ENCODE measurements at regions not wholly inside any gene's neighbourhood (a gene's known extent, or its start where the extent isn't known, plus 50 kb on each side); places are given as distances from the start of the nearest gene placed in this dataset.
"Not testable (repeated sequence)": the region's sequence is repeated elsewhere in the genome, so short reads cannot be mapped to it uniquely, and the experiment has no call there.

GRCh38 chr6:130615816-130616215, 211.4 kb upstream of the SMLR1 start:
- no peak for DNase-seq

DNA sequence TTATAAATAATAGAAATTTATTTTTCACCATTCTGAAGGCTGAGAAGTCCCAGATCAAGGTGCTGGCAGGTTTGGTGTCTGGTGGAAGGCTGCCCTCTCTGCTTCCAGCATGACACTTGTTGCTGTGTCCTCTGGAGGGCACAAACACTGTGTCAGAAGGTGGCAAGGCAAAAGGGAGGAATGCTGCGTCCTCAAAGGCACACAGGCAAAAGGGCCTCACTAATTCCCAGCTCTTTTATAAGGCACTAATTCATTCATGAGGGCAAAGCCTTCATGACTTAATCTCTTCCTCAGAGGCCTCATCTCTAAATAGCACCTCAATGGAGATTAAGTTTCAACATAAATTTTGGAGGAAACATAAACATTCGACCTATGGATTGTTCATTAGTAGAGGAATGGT, 209.5 kb upstream of the SMLR1 start:
- DNase-seq, result no peak

GRCh38 chr6:130618806-130619205, 208.4 kb upstream of the SMLR1 start:
- not testable (repeated sequence) for DNase-seq

GRCh38 chr6:130620338-130620781, 206.8 kb upstream of the SMLR1 start:
- no peak for DNase-seq

- DNase-seq, result no peak
These were observed 205.1 kb upstream of the SMLR1 start for GRCh38 chr6:130622142-130622541.

- no peak for DNase-seq
These were observed 203.2 kb upstream of the SMLR1 start for GRCh38 chr6:130624046-130624445.

- DNase-seq, result no peak
These were observed 201.2 kb upstream of the SMLR1 start for GRCh38 chr6:130625825-130626527.

- DNase-seq, result no peak
These were observed 198.3 kb upstream of the SMLR1 start for GRCh38 chr6:130628862-130629261.

- DNase-seq, result no peak
These were observed 197.6 kb upstream of the SMLR1 start for GRCh38 chr6:130629640-130630039.

DNA sequence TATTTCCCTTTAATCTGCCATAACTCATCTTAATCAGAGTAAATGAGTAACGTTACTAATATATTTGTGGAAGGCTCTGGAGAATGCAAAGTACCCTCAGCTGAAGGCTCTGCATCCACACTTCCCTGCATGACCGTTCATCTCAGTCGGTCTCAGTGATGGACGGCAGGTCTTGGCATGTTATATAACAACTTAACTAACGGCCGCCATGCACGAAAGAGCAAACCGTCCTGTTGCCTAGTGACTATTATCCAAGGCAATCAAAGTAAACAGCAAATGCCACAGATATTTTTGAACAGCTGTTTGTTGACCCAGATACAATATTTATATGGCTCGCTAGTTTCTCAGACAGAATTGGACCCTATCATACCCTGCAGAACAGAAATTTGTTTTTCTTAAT, 194.9 kb upstream of the SMLR1 start:
- DNase-seq, result no peak

DNA sequence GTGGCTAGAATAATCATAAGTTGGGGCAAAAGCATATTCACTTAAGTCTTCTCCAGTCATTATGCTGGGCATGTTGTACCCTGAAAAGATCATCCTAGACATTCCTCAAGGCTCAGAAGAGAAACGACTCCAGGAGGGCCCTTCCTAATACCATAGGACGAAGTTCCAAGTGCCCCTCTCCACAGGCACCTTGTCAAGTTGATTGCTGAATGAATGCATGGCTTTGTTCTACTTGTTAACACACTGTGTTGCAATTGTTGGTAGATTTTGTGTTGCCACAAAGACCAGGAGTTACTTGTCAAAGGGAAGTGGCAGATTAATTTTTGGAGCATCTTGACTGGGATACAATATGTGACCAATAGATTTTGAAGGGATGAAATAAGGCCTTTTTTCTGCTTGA, 194.3 kb upstream of the SMLR1 start:
- DNase-seq, result no peak

- no peak for DNase-seq
These were observed 183.8 kb upstream of the SMLR1 start for GRCh38 chr6:130643361-130643760.

GRCh38 chr6:130644175-130644574, 183.0 kb upstream of the SMLR1 start:
- no peak for DNase-seq

GRCh38 chr6:130644769-130645168, 182.4 kb upstream of the SMLR1 start:
- DNase-seq, result not testable (repeated sequence)

- no peak for DNase-seq
These were observed 180.0 kb upstream of the SMLR1 start for GRCh38 chr6:130647246-130647645.

DNA sequence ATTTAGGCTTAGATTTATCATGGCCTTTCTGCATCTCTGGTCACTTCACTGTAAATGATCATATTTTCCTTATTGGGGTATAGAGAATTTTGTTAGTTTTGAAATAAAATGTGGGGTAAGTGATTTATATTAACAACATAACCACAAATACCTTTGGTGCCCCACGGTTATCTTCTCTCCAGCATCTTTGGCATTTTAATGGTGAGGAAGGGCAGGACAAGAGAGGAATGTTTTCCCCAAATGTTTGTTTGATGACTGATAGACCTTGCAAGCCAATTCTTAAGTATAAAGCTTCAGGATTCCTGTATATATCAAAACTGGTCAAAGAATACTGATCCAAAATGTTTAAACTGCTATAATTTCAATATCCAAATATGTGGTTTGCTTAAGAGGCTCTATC, 171.6 kb upstream of the SMLR1 start:
- DNase-seq, result no peak

DNA sequence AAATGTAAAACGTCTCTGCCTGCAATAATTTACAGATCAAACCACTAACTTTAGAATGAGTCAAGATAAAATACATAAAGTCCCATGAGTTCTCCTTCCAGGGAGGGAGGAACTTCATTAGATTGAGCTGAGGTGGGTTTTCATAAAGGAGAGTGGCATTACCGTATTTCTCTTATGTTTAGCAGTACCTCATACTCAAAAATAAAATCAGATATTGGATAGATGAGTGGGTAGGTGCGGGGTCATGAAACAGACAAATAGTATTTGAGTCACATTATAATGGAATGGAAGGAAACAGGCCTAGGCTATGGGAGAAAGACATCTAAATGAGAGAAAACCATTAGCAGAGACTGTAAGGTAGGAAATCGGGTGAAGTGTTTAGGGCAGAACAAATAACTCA, 166.1 kb upstream of the SMLR1 start:
- no peak for DNase-seq

GRCh38 chr6:130666786-130667185, 160.4 kb upstream of the SMLR1 start:
- no peak for DNase-seq

GRCh38 chr6:130670142-130670541, 157.1 kb upstream of the SMLR1 start:
- no peak for DNase-seq

DNA sequence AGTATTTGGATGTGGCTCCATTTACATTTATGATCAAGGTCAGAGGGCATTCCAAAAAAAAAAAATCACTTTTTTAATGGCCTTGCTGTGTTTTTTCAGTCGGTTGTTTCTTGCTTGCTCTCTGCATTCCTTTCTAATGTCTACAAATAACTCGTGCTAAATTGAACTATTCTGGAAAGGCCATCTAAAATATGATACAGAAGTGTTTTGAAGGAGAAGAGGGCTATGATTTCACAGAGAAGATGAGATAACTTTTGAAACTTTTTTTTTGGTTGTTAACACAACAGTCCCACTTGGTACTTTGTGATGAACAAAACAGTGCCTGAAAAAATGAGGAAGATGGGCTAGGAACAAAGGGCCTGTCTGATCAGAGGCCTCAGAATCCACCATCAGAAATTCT, 156.1 kb upstream of the SMLR1 start:
- no peak for DNase-seq

GRCh38 chr6:130671577-130671976, 155.6 kb upstream of the SMLR1 start:
- no peak for DNase-seq

DNA sequence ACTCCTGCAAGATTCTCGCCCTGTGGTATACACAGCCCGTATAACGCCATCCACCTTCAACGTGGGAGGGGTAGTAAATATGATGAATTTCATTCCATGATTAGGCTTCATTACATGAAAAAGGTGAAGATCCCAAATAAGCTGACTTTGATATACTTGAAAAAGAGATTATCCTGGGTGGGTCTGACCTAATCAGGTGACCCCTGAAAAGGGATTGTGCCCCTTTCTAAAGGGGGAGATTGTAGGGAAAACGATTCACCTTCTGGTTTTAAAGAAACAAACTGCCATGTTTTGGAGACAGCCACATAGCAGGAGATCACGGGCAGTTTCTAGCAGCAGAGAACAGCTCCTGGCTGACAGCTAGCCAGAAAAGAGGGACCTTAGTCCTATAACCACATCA, 155.1 kb upstream of the SMLR1 start:
- DNase-seq, result no peak

DNA sequence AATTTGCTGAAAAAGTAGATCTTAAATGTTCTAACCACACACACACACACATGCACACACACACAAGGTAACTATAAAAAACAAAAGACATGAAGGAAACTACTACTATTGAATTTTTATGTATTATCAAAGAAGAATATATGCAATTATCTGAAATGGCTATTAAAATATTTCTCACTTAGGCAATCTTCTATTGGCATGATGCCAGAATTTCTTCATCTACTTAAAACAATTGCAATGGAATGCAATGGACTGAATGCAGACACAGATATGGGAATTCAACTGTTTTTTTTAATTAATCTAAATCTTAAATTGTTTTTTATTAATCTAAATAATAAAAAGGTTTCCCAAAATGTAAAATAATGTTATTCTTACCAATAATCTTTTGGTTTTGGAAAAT, 152.6 kb upstream of the SMLR1 start:
- no peak for DNase-seq

- DNase-seq, result no peak
These were observed 152.1 kb upstream of the SMLR1 start for GRCh38 chr6:130675072-130675471.

DNA sequence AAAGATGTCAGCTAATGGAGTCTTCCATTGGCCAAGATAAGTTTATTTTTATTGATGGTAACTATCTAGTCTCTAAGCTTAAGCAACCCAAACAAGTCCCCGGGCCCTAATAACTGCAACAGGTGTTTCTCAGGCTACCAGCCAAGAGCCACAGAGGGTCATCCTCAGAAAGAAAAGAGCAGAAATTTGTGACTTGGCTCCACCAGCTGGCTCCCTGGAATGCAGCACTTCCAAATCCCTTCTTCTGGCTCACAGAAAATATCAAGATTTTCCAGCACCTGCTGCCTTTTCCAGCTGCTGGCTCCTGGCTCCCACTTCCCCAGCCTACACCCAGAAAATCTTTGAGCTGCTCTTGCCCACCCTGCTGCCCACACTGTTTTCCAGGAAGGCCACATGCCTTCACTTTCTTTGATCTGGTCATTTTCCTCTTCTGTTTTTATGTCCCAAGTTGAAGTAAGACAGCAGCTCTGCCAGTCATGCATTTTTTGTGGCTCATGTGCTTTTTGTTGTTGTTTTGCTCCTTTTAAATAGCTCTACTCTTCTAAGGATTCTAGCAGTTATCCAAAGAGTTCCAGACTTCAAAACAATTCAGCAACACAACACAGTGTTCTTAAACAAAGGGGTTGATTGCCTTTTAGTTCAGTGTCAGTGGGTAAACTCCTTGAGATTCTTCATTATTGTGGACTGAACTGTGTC, 151.0 kb upstream of the SMLR1 start:
- no peak for DNase-seq

Measured in activated CD4-positive, CD25-positive, alpha-beta regulatory T cell (primary cell).